Dermis blood vessel endothelial cell (primary cell): ENCODE measurements at regions not wholly inside any gene's neighbourhood (a gene's known extent, or its start where the extent isn't known, plus 50 kb on each side); places are given as distances from the start of the nearest gene placed in this dataset.

Experiments
- DNase-seq: peaks from one replicate; pipeline ENCODE4 v3.0.0; 2010

GRCh38 chr2:12971581-12972365, 255.0 kb downstream of the TRIB2 start:
- DNase-seq = no peak

- DNase-seq = no peak
Measured at GRCh38 chr2:12978066-12978835, 261.5 kb downstream of the TRIB2 start.

DNA sequence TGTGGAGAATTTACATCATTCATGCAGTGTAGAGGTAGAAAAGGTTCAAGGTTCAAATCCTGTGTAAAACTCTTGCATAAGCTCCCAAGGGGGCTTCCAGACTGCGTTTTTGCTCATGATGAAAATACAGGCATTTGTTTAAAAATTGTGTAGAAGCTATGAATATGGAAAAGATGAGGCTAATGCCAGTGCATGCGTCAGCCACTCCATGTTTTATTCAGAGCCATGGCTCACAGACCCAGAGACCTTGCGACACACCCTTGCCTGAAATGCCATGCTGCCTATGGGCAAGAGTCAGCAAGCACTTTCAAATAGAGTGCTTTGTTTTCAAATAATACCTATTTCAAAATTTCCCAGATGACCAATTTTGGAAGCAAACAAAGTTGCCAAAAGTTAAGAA, 262.3 kb downstream of the TRIB2 start:
- no peak for DNase-seq

DNA sequence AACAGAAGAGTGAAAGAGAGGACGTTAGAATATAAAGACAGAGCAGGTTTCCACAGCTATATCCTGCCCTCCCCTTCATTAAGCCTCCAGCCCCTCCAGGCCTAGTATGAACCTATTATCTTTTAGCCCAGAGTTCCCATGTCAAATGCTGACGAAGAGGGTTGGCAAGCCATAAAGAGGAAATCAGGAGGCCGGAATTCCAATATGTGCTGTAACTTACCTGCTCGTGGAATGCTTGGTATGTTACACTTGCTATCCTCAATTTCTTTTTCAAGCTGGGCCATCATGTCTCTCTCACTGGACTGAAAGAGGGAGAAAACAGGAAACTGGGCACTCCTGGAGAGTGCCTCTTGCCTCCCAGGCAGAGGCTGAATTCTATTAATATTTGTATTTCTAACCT, 264.1 kb downstream of the TRIB2 start:
- DNase-seq = peak; percentile 66

DNA sequence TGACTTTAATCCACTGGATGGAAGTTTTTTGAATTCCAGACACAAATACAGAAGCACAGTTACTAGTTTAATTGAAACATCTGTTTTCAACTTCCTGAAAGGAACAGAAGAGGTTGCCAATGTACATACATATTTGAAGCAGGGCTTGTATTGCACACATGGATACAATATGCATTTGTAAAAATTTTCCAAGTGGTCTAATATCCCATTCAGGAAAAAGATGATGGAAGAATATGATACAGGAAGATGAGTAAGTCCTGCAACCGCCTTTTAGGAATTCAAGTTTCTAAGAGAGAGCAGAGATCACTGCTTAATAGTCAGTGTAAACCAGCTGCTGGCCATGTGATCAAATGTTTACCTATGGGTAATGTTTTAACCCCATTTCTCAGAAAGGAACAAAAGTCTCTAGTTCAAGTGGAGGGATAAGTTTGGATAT, 265.4 kb downstream of the TRIB2 start:
- DNase-seq = peak; percentile 89

GRCh38 chr2:12987246-12987645, 270.5 kb downstream of the TRIB2 start:
- DNase-seq = peak; percentile 60

DNA sequence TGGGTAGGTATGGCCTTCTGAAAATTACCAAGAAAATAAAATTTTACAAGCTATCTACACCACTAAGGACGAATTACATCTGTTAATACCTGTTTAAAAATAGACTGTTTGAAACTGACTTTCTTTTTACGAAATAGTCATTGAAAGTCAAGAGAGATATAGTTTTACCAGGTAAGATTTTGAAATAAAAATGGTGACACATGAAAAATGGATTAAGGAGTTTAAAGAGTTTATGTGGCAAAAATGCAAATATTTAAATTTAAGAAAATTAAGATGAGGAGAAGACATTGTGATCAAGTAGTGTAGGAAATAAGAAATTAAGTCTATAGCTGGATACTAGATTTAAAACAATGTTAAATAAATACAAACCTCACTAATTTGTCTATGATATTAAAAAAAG, 271.5 kb downstream of the TRIB2 start:
- no peak for DNase-seq

DNA sequence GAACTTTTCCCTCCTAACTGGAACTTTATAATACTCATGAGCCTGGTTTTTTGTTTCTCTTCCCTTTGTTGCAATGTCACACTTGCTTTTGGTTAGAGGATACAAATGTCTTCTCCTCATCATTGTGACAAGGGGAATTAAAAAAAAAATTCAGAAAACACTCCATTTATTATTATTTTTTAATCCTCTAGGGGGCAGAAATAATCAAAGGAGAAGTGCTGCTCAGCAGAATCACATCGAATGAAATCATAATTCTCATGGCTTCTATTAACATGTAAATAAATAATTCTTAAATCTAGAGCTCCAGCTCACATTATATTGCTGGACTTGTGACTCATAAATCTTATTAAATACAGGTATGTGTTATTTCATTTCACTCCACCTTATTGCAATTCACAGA, 273.8 kb downstream of the TRIB2 start:
- peak; percentile 39 for DNase-seq

DNA sequence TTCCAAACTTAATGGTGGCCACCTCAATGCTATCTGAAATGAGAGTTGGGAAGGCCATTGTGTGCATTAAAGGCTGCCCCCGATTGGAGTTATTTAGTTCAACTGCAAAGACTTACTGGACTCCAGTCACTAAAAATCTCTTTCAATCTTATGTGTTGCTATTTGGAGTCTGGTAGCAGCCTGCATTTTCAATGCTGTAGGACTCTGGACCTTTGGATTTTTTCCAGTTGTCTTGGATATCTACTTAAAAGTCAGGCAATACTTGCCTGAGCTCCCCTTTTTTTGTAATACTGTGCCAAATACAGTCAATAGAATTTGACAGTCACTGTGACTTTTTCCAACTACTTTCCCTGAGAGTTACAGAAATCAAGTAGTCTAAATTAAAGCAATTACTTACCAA, 281.9 kb downstream of the TRIB2 start:
- DNase-seq = no peak

- peak; percentile 92 for DNase-seq
Measured at GRCh38 chr2:13000664-13001363, 284.1 kb downstream of the TRIB2 start.

GRCh38 chr2:13001408-13001807, 284.7 kb downstream of the TRIB2 start:
- DNase-seq = peak; percentile 89

GRCh38 chr2:13002536-13003331, 286.0 kb downstream of the TRIB2 start:
- peak; percentile 41 for DNase-seq

- no peak for DNase-seq
Measured at GRCh38 chr2:13003500-13003899, 286.8 kb downstream of the TRIB2 start.

DNA sequence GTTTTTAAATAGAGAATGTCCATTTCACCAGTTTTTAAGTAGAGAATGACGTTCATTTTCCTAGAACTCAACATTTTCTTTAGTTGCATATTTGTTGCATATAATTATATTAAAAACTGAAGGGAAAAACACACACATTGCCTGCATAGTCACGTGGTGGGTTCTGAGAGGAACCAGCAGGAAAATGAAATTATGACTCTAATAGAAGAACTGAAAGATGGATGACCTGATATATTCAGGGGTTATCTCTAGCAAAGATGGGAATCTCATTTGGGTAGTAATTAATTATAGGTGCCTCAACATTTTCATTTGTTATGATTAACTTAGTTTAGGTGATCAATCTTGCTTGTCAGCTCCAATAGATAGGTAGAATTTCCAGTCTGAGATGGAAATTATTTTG, 288.3 kb downstream of the TRIB2 start:
- DNase-seq = no peak

GRCh38 chr2:13005761-13006335, 289.1 kb downstream of the TRIB2 start:
- peak; percentile 62 for DNase-seq

DNA sequence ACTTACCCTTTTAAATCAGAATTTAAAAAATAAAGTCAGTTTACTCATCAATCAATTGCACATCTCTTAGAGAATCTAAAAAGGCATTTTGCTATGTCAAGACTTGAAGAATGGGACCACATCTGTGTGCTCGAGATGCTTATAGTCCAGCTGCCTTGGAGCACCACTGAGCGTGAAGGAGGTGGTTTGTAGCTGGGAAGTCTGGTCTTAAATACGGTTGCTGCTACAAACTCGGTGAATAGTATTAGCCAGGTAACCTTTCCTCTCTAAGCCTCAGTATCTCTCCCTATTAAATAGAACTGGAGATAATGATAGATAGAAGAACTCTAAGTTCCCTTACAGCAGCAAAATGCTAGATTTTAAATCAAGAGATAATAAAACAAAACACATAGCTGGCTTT, 289.7 kb downstream of the TRIB2 start:
- DNase-seq = peak; percentile 21

GRCh38 chr2:13006829-13007717, 290.3 kb downstream of the TRIB2 start:
- DNase-seq = peak; percentile 87

DNA sequence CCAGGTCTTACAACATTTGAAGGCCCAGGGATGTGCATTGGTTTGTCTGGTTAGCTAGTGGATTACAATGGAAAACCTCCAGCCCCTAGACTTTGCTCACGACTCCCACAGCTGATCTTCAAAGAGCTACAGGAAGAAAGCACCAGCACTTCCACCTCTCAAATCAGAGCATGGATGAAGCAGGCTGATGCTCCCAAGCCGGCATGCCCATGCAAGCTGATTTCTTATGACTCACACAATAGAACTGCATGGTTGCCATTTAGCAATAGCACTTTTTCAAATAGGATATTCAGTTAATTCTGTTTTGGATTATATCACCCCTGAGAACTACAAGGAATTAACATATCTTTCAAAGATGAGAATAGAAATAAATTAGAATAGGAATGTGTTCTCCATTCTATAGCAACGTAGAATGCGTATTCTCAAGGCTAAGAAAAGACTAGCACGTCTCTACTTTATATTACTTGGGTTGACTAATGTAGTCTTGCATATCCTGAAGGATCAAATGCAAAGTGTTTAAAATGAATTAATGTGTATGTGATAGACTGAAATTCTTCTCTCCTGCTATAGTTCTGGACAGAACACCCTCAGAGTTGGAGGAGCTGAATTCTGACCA, 292.4 kb downstream of the TRIB2 start:
- no peak for DNase-seq

GRCh38 chr2:13010283-13010682, 293.5 kb downstream of the TRIB2 start:
- DNase-seq = no peak

GRCh38 chr2:13014783-13015182, 298.0 kb downstream of the TRIB2 start:
- no peak for DNase-seq
